WTC11 (cell line): ENCODE measurements at regions not wholly inside any gene's neighbourhood (a gene's known extent, or its start where the extent isn't known, plus 50 kb on each side); places are given as distances from the start of the nearest gene placed in this dataset.

Experiments
- ATAC-seq: fragments of 200-7000 bp; cut with Tn5 transposase; 2 replicates; pipeline ENCODE4 v1.10.0; 2021; ENCODE audit warnings: mild to moderate bottlenecking, moderate library complexity
- CTCF ChIA-PET: fragments of 300-600 bp; sonication (Branson Sonifier 250); formaldehyde crosslinking; loops from one replicate; lab custom pipeline; 2021; ENCODE audit warnings: antibody characterized with exemption; lab: Charles Lee
- POLR2A ChIA-PET: fragments of 350-600 bp; sonication (Branson Sonifier 250); formaldehyde crosslinking; loops from one replicate; lab custom pipeline; 2021; ENCODE audit warnings: antibody characterized with exemption; lab: Charles Lee
- DNase-seq: peaks from one replicate; pipeline ENCODE4 v3.0.0; 2021; ENCODE audit warnings: low spot score
- H3K27ac Mint-ChIP-seq: 2 replicates; pipeline ENCODE4 v1.8.0; 2021; ENCODE audit warnings: mixed read lengths
- H3K27me3 Mint-ChIP-seq: 2 replicates; pipeline ENCODE4 v1.8.0; 2021; ENCODE audit warnings: low read depth, mild to moderate bottlenecking, moderate library complexity, mixed read lengths
- H3K36me3 Mint-ChIP-seq: 2 replicates; pipeline ENCODE4 v1.8.0; 2021; ENCODE audit warnings: mixed read lengths
- H3K4me1 Mint-ChIP-seq: 2 replicates; pipeline ENCODE4 v1.8.0; 2022; ENCODE audit warnings: mixed read lengths
- H3K4me3 Mint-ChIP-seq: 2 replicates; pipeline ENCODE4 v1.8.0; 2021; ENCODE audit warnings: mild to moderate bottlenecking, moderate library complexity, mixed read lengths
- H3K9me3 Mint-ChIP-seq: 2 replicates; pipeline ENCODE4 v1.8.0; 2021; ENCODE audit warnings: mixed read lengths
- ARID4B ChIP-seq: sonication (generic); formaldehyde crosslinking; IDR thresholded peaks from 2 replicates; pipeline ENCODE4 v1.8.0; 2023; ENCODE audit warnings: missing genetic modification reagents, mild to moderate bottlenecking, borderline replicate concordance
- ATF1 ChIP-seq: sonication (generic); formaldehyde crosslinking; IDR thresholded peaks from 2 replicates; pipeline ENCODE4 v1.8.1; 2023; ENCODE audit warnings: mild to moderate bottlenecking, moderate library complexity, missing genetic modification reagents
- CBFB ChIP-seq: sonication (generic); formaldehyde crosslinking; IDR thresholded peaks from 2 replicates; pipeline ENCODE4 v1.8.1; 2022; ENCODE audit warnings: mild to moderate bottlenecking, low read depth, missing genetic modification reagents
- CREM ChIP-seq: sonication (generic); formaldehyde crosslinking; IDR thresholded peaks from 2 replicates; pipeline ENCODE4 v1.8.1; 2022; ENCODE audit warnings: mild to moderate bottlenecking, missing genetic modification reagents, moderate library complexity
- CTCF ChIP-seq: fragments of 200-600 bp; IDR thresholded peaks from 2 replicates; pipeline ENCODE4 v1.8.0; 2022; ENCODE audit warnings: antibody characterized with exemption
- FOXP4 ChIP-seq: sonication (generic); formaldehyde crosslinking; IDR thresholded peaks from 2 replicates; pipeline ENCODE4 v1.8.0; 2022; ENCODE audit warnings: mild to moderate bottlenecking, missing genetic modification reagents
- IRF1 ChIP-seq: sonication (generic); formaldehyde crosslinking; IDR thresholded peaks from 2 replicates; pipeline ENCODE4 v1.8.0; 2023; ENCODE audit warnings: missing genetic modification reagents
- MAX ChIP-seq: sonication (generic); formaldehyde crosslinking; IDR thresholded peaks from 2 replicates; pipeline ENCODE4 v1.8.0; 2022; ENCODE audit warnings: mild to moderate bottlenecking, missing genetic modification reagents
- MXD4 ChIP-seq: fragments of 250-450 bp; sonication (Bioruptor Pico); IDR thresholded peaks from 2 replicates; pipeline ENCODE4 v1.8.0; 2021; ENCODE audit warnings: mild to moderate bottlenecking, moderate library complexity, borderline replicate concordance
- MYBL2 ChIP-seq: sonication (generic); formaldehyde crosslinking; IDR thresholded peaks from 2 replicates; pipeline ENCODE4 v1.8.1; 2023; ENCODE audit warnings: mild to moderate bottlenecking, moderate library complexity, missing genetic modification reagents
- NR3C1 ChIP-seq: sonication (generic); formaldehyde crosslinking; conservative IDR thresholded peaks from 2 replicates; pipeline ENCODE4 v1.8.1; 2023; ENCODE audit warnings: low read depth, mild to moderate bottlenecking, missing genetic modification reagents
- SOX15 ChIP-seq: fragments of 250-450 bp; sonication (Bioruptor Pico); IDR thresholded peaks from 2 replicates; pipeline ENCODE4 v1.9.0; 2021; ENCODE audit warnings: mild to moderate bottlenecking
- USF1 ChIP-seq: sonication (generic); formaldehyde crosslinking; IDR thresholded peaks from 2 replicates; pipeline ENCODE4 v1.8.0; 2022; ENCODE audit warnings: mild to moderate bottlenecking, missing genetic modification reagents
- ZNF512 ChIP-seq: sonication (generic); formaldehyde crosslinking; IDR thresholded peaks from 2 replicates; pipeline ENCODE4 v1.8.1; 2022; ENCODE audit warnings: missing genetic modification reagents, borderline replicate concordance
- ZNF671 ChIP-seq: fragments of 250-450 bp; sonication (Bioruptor Pico); IDR thresholded peaks from 2 replicates; pipeline ENCODE4 v1.8.0; 2021; ENCODE audit warnings: mild to moderate bottlenecking
- ZSCAN18 ChIP-seq: fragments of 250-450 bp; sonication (Bioruptor Pico); IDR thresholded peaks from 2 replicates; pipeline ENCODE4 v2.1.2; 2022; ENCODE audit warnings: mild to moderate bottlenecking, moderate library complexity

GRCh38 chr4:1462768-1463075 is 56.5 kb upstream of the NKX1-1 start:
- Mint-ChIP-seq H3K27me3 (peaks cover 13% of the 10 kb centered on the region), H3K27ac (no peak overlapping the region), H3K36me3 (peaks cover 2% of the 10 kb centered on the region; the same call in 1 of the 2 replicates), H3K4me3 (no peak overlapping the region), H3K9me3 (peaks cover 6% of the 10 kb centered on the region), H3K4me1 (peaks cover 23% of the 10 kb centered on the region)
- DNase-seq (no peak), ATAC-seq (no peak)
- TF ChIP-seq ZNF671 (CRISPR knock-in tag) (no peak), ZSCAN18 (CRISPR knock-in tag) (no peak), SOX15 (no peak), USF1 (no peak), NR3C1 (CRISPR knock-in tag) (no peak), CREM (CRISPR knock-in tag) (no peak), ZNF512 (CRISPR knock-in tag) (no peak), ARID4B (no peak), FOXP4 (no peak), CBFB (CRISPR knock-in tag) (no peak), MAX (CRISPR knock-in tag) (no peak), IRF1 (no peak), MYBL2 (CRISPR knock-in tag) (no peak), ATF1 (no peak), MXD4 (CRISPR knock-in tag) (no peak), CTCF (no peak)
- ChIA-PET POLR2A (no interaction called here), CTCF (interaction anchor here (1.0 kb wide), 1 partner anchor 305 kb away, joined by 3 read pairs; no protein-coding TSS in a partner anchor)
